K562 (cell line): ENCODE measurements at regions not wholly inside any gene's neighbourhood (a gene's known extent, or its start where the extent isn't known, plus 50 kb on each side); places are given as distances from the start of the nearest gene placed in this dataset.
A peak's percentile ranks its signal among the peaks of the same experiment; 100 is the strongest.

Experiments
- ADNP ChIP-seq: fragments of 200-800 bp; sonication (Bioruptor generic); IDR thresholded peaks from 2 replicates; pipeline ENCODE4 v1.6.1; 2016; ENCODE audit warnings: missing genetic modification characterization, missing compliant biosample characterization
- BCL6 ChIP-seq: fragments of 250-450 bp; sonication (Bioruptor Pico); IDR thresholded peaks from 2 replicates; pipeline ENCODE4 v1.4.0; 2020
- CHAMP1 ChIP-seq: fragments of 450-650 bp; IDR thresholded peaks from 2 replicates; pipeline ENCODE4 v1.6.1; 2016; ENCODE audit warnings: mild to moderate bottlenecking
- CHD7 ChIP-seq: fragments of 200-600 bp; sonication (generic); IDR thresholded peaks from one replicate; pipeline ENCODE4 v1.6.1; 2012; ENCODE audit warnings: mild to moderate bottlenecking, low read depth, low read length, inconsistent platforms
- DPF2 ChIP-seq: fragments of 450-650 bp; IDR thresholded peaks from 2 replicates; pipeline ENCODE4 v1.6.1; 2016
- HNRNPK ChIP-seq: fragments of 200-400 bp; formaldehyde crosslinking; IDR thresholded peaks from one replicate; pipeline ENCODE4 v1.6.1; 2018; ENCODE audit warnings: mild to moderate bottlenecking, low read depth, low read length; ENCODE audit not compliant: poor library complexity, severe bottlenecking
- KDM5B ChIP-seq: fragments of 200-600 bp; sonication (generic); IDR thresholded peaks from 2 replicates; pipeline ENCODE4 v1.6.1; 2012; ENCODE audit warnings: low read depth, mild to moderate bottlenecking, moderate library complexity, low read length, control low read depth, inconsistent platforms; ENCODE audit not compliant: insufficient replicate concordance
- PHB2 ChIP-seq: fragments of 450-650 bp; IDR thresholded peaks from 2 replicates; pipeline ENCODE4 v1.6.1; 2017; ENCODE audit warnings: low read depth
- PML ChIP-seq: IDR thresholded peaks from 2 replicates; pipeline ENCODE4 v1.6.1; 2012; ENCODE audit warnings: low read length, inconsistent platforms
- SMAD3 ChIP-seq: fragments of 450-650 bp; formaldehyde crosslinking; conservative IDR thresholded peaks from 2 replicates; pipeline ENCODE4 v1.4.0; 2020; ENCODE audit warnings: mild to moderate bottlenecking
- TOE1 ChIP-seq, 2 experiments: fragments of 450-650 bp in 1 of 2; sonication (generic) in 1 of 2; formaldehyde crosslinking in 1 of 2; IDR thresholded peaks; 2 replicates each; pipeline versions ENCODE4 v1.7.1 to v1.8.0; 2016 to 2022; ENCODE audit warnings: borderline replicate concordance in 2 of 2, mild to moderate bottlenecking in 2 of 2, antibody characterized with exemption in 1 of 2, inconsistent platforms in 1 of 2, low read depth in 1 of 2, missing genetic modification reagents in 1 of 2, moderate library complexity in 1 of 2
- TRIM28 ChIP-seq: fragments of 450-650 bp; IDR thresholded peaks from 2 replicates; pipeline ENCODE4 v1.6.1; 2017
- ZNF124 ChIP-seq: sonication (generic); formaldehyde crosslinking; IDR thresholded peaks from 2 replicates; pipeline ENCODE4 v1.8.1; 2022; ENCODE audit warnings: missing genetic modification reagents
- ZNF311 ChIP-seq: fragments of 250-450 bp; sonication (Bioruptor Pico); IDR thresholded peaks from 2 replicates; pipeline ENCODE4 v1.4.0; 2020; ENCODE audit warnings: mild to moderate bottlenecking, moderate library complexity

- TF ChIP-seq ZNF124 (CRISPR knock-in tag), result 0 out of 2 replicates have a peak, but pooled peaks have one; percentile 50
- no peak for TF ChIP-seq HNRNPK
- no peak for TF ChIP-seq PHB2
- no peak for TF ChIP-seq PML
- no peak for TF ChIP-seq ADNP (tag)
- TF ChIP-seq TOE1 (IDR thresholded peaks at IDR 0.05; ENCODE audit: borderline replicate concordance), result 0 out of 2 replicates have a peak, but pooled peaks have one; percentile 57
- peak; percentile 86 for TF ChIP-seq TOE1 (CRISPR knock-in tag; IDR thresholded peaks at IDR 0.05; ENCODE audit: borderline replicate concordance, low read depth)
- no peak for TF ChIP-seq BCL6 (CRISPR knock-in tag)
- TF ChIP-seq KDM5B, result peak; percentile 55
- TF ChIP-seq TRIM28, result no peak
- TF ChIP-seq CHD7, result no peak
- no peak for TF ChIP-seq ZNF311
- no peak for TF ChIP-seq CHAMP1
- TF ChIP-seq SMAD3, result no peak
- peak; percentile 69 for TF ChIP-seq DPF2
These were observed 221.6 kb upstream of the MKLN1 start (continued) for GRCh38 chr7:131105799-131106680.
